K562 (cell line): ENCODE measurements at regions not wholly inside any gene's neighbourhood (a gene's known extent, or its start where the extent isn't known, plus 50 kb on each side); places are given as distances from the start of the nearest gene placed in this dataset.

Experiments
- CEBPG ChIP-seq, 3 experiments: fragments of 200-800 bp in 1 of 3; sonication (Bioruptor generic) in 1 of 3; sonication (generic) in 1 of 3; formaldehyde crosslinking in 1 of 3; IDR thresholded peaks in 2 of 3; conservative IDR thresholded peaks in 1 of 3; 2 replicates each; pipeline versions ENCODE4 v1.6.1 to v1.8.0; 2016 to 2022; ENCODE audit warnings: missing compliant biosample characterization in 2 of 3, missing genetic modification characterization in 2 of 3, mild to moderate bottlenecking in 1 of 3, missing genetic modification reagents in 1 of 3
- FOXK1 ChIP-seq: sonication (generic); formaldehyde crosslinking; IDR thresholded peaks from 2 replicates; pipeline ENCODE4 v1.8.0; 2022; ENCODE audit warnings: missing genetic modification reagents, mild to moderate bottlenecking, borderline replicate concordance
- GTF2A2 ChIP-seq: IDR thresholded peaks from 2 replicates; pipeline ENCODE4 v1.6.1; 2016; ENCODE audit warnings: mild to moderate bottlenecking, missing genetic modification characterization, missing compliant biosample characterization
- KLF13 ChIP-seq: fragments of 450-650 bp; IDR thresholded peaks from 2 replicates; pipeline ENCODE4 v1.6.1; 2016; ENCODE audit warnings: missing genetic modification characterization, low read depth, mild to moderate bottlenecking, missing compliant biosample characterization, moderate library complexity, borderline replicate concordance
- MAFG ChIP-seq: fragments of 450-650 bp; conservative IDR thresholded peaks from 2 replicates; pipeline ENCODE4 v1.6.1; 2016; ENCODE audit warnings: missing genetic modification characterization, missing compliant biosample characterization
- NR4A1 ChIP-seq, 2 experiments: fragments of 250-450 bp in 1 of 2; fragments of 450-650 bp in 1 of 2; sonication (Bioruptor Pico) in 1 of 2; IDR thresholded peaks; 2 replicates each; pipeline versions ENCODE4 v1.4.0 to v1.6.1; 2016 to 2020; ENCODE audit warnings: mild to moderate bottlenecking in 2 of 2, missing compliant biosample characterization in 1 of 2, missing genetic modification characterization in 1 of 2, moderate library complexity in 1 of 2
- ZNF175 ChIP-seq: fragments of 200-800 bp; sonication (Bioruptor generic); IDR thresholded peaks from 2 replicates; pipeline ENCODE4 v1.6.1; 2016; ENCODE audit warnings: low read depth, mild to moderate bottlenecking, missing genetic modification characterization, missing compliant biosample characterization
- ZNF239 ChIP-seq: fragments of 250-450 bp; sonication (Bioruptor Pico); IDR thresholded peaks from 2 replicates; pipeline ENCODE4 v1.4.0; 2020; ENCODE audit warnings: mild to moderate bottlenecking
- ZNF644 ChIP-seq: fragments of 200-800 bp; sonication (Bioruptor generic); IDR thresholded peaks from 2 replicates; pipeline ENCODE4 v1.6.1; 2016; ENCODE audit warnings: low read depth, missing genetic modification characterization, missing compliant biosample characterization
- ZNF668 ChIP-seq: fragments of 250-450 bp; sonication (Bioruptor Pico); IDR thresholded peaks from 2 replicates; pipeline ENCODE4 v1.8.0; 2022; ENCODE audit warnings: mild to moderate bottlenecking, inconsistent platforms
- ZNF76 ChIP-seq: fragments of 250-450 bp; sonication (Bioruptor Pico); IDR thresholded peaks from 2 replicates; pipeline ENCODE4 v1.4.0; 2020; ENCODE audit warnings: mild to moderate bottlenecking, moderate library complexity, borderline replicate concordance
- TF ChIP-seq, protein P1 (sequence below), 2 experiments: fragments of 250-450 bp in 1 of 2; fragments of 450-650 bp in 1 of 2; sonication (Bioruptor Pico) in 1 of 2; IDR thresholded peaks; 2 replicates each; pipeline versions ENCODE4 v1.6.1 to v1.8.0; 2016 to 2021; ENCODE audit warnings: mild to moderate bottlenecking in 2 of 2, moderate library complexity in 2 of 2, missing compliant biosample characterization in 1 of 2, missing genetic modification characterization in 1 of 2
- TF ChIP-seq, protein P2 (sequence below), 3 experiments: fragments of 200-800 bp in 1 of 3; sonication (Bioruptor generic) in 1 of 3; sonication (generic) in 1 of 3; formaldehyde crosslinking in 1 of 3; IDR thresholded peaks; 2 replicates each; pipeline versions ENCODE4 v1.6.1 to v1.8.0; 2016 to 2022; ENCODE audit warnings: mild to moderate bottlenecking in 2 of 3, missing compliant biosample characterization in 2 of 3, missing genetic modification characterization in 2 of 3, missing genetic modification reagents in 1 of 3
- TF ChIP-seq, protein P3 (sequence below): sonication (generic); formaldehyde crosslinking; IDR thresholded peaks from 2 replicates; pipeline ENCODE4 v1.8.0; 2022; ENCODE audit warnings: missing genetic modification reagents, mild to moderate bottlenecking, moderate library complexity, borderline replicate concordance
- TF ChIP-seq, protein P4 (sequence below): fragments of 200-800 bp; sonication (Bioruptor generic); IDR thresholded peaks from 2 replicates; pipeline ENCODE4 v1.6.1; 2017; ENCODE audit warnings: missing genetic modification characterization, missing compliant biosample characterization
- TF ChIP-seq, protein P5 (sequence below): fragments of 250-450 bp; sonication (Bioruptor Pico); IDR thresholded peaks from 2 replicates; pipeline ENCODE4 v1.8.0; 2022; ENCODE audit warnings: moderate library complexity, mild to moderate bottlenecking, inconsistent platforms
- TF ChIP-seq, protein P6 (sequence below): fragments of 450-650 bp; conservative IDR thresholded peaks from 2 replicates; pipeline ENCODE4 v1.6.1; 2016; ENCODE audit warnings: missing genetic modification characterization, low read depth, mild to moderate bottlenecking, missing compliant biosample characterization, moderate library complexity

DNA sequence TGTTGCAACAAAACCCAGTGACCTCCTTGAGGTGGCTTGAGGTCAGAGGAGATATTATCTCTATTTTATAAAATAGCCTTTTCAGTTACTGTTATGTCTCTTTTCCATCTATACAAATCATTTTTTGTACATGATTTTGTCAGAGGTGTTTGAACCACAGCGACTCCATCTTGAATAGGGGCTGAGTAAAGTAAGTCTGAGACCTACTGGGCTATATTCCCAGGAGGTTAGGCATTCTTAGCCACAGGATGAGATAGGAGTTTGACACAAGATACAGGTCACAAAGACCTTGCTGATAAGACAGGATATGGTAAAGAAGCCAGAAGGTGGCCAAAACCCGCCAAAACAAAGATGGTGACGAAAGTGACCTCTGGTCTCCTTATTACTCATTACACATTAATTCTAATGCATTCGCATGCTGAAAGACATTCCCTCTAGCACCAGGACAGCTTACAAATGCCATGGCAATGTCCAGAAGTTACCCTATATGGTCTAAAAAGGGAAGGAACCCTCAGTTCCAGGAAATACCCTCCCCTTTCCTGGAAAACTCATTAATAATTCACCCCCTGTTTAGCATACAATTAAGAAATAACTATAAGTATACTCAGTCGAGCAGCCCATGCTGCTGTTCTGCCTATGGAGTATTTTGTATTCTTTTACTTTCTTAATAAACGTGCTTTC, 283.9 kb upstream of the ISL1 start (continued):
- TF ChIP-seq, protein P1, sequence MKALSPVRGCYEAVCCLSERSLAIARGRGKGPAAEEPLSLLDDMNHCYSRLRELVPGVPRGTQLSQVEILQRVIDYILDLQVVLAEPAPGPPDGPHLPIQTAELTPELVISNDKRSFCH (CRISPR knock-in tag; IDR thresholded peaks at IDR 0.05), result peak; percentile 84
- TF ChIP-seq, protein P1 (tag; IDR thresholded peaks at IDR 0.05), result peak; percentile 93
- TF ChIP-seq NR4A1 (CRISPR knock-in tag; IDR thresholded peaks at IDR 0.05) (no peak), NR4A1 (tag; IDR thresholded peaks at IDR 0.05) (peak; percentile 90), CEBPG (CRISPR knock-in tag; IDR thresholded peaks at IDR 0.05) (no peak), CEBPG (tag; conservative IDR thresholded peaks at IDR 0.05 in 1 of 2, IDR thresholded peaks at IDR 0.05 in 1 of 2) (no peak), KLF13 (tag) (peak; percentile 85), FOXK1 (no peak), GTF2A2 (tag) (peak; percentile 83), MAFG (tag) (0 out of 2 replicates have a peak, but pooled peaks have one; percentile 10), ZNF76 (CRISPR knock-in tag) (peak; percentile 80; the same call in 1 of the 2 replicates), ZNF668 (CRISPR knock-in tag) (peak; percentile 92), ZNF239 (CRISPR knock-in tag) (peak; percentile 73), ZNF644 (tag) (peak; percentile 90), ZNF175 (CRISPR knock-in tag) (peak; percentile 96)
- TF ChIP-seq, protein P2, sequence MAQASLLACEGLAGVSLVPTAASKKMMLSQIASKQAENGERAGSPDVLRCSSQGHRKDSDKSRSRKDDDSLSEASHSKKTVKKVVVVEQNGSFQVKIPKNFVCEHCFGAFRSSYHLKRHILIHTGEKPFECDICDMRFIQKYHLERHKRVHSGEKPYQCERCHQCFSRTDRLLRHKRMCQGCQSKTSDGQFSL (CRISPR knock-in tag; IDR thresholded peaks at IDR 0.05), result no peak
- TF ChIP-seq, protein P2 (tag; IDR thresholded peaks at IDR 0.05), result peak in 1 of 2 experiments; percentile 95; a peak in 2 of 4 replicates
- TF ChIP-seq, protein P3, sequence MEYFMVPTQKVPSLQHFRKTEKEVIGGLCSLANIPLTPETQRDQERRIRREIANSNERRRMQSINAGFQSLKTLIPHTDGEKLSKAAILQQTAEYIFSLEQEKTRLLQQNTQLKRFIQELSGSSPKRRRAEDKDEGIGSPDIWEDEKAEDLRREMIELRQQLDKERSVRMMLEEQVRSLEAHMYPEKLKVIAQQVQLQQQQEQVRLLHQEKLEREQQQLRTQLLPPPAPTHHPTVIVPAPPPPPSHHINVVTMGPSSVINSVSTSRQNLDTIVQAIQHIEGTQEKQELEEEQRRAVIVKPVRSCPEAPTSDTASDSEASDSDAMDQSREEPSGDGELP (CRISPR knock-in tag), result no peak
- TF ChIP-seq, protein P4, sequence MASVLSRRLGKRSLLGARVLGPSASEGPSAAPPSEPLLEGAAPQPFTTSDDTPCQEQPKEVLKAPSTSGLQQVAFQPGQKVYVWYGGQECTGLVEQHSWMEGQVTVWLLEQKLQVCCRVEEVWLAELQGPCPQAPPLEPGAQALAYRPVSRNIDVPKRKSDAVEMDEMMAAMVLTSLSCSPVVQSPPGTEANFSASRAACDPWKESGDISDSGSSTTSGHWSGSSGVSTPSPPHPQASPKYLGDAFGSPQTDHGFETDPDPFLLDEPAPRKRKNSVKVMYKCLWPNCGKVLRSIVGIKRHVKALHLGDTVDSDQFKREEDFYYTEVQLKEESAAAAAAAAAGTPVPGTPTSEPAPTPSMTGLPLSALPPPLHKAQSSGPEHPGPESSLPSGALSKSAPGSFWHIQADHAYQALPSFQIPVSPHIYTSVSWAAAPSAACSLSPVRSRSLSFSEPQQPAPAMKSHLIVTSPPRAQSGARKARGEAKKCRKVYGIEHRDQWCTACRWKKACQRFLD (CRISPR knock-in tag), result peak; percentile 93
- TF ChIP-seq, protein P5, sequence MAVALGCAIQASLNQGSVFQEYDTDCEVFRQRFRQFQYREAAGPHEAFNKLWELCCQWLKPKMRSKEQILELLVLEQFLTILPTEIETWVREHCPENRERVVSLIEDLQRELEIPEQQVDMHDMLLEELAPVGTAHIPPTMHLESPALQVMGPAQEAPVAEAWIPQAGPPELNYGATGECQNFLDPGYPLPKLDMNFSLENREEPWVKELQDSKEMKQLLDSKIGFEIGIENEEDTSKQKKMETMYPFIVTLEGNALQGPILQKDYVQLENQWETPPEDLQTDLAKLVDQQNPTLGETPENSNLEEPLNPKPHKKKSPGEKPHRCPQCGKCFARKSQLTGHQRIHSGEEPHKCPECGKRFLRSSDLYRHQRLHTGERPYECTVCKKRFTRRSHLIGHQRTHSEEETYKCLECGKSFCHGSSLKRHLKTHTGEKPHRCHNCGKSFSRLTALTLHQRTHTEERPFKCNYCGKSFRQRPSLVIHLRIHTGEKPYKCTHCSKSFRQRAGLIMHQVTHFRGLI (CRISPR knock-in tag), result peak; percentile 15; the same call in 1 of the 2 replicates
- TF ChIP-seq, protein P6, sequence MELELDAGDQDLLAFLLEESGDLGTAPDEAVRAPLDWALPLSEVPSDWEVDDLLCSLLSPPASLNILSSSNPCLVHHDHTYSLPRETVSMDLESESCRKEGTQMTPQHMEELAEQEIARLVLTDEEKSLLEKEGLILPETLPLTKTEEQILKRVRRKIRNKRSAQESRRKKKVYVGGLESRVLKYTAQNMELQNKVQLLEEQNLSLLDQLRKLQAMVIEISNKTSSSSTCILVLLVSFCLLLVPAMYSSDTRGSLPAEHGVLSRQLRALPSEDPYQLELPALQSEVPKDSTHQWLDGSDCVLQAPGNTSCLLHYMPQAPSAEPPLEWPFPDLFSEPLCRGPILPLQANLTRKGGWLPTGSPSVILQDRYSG (tag), result peak; percentile 93
